Brain microvascular endothelial cell (primary cell): ENCODE measurements at regions not wholly inside any gene's neighbourhood (a gene's known extent, or its start where the extent isn't known, plus 50 kb on each side); places are given as distances from the start of the nearest gene placed in this dataset.

Source experiments
- DNase-seq: peaks from one replicate; pipeline ENCODE4 v3.0.0-alpha.2; 2020
- H3K27ac ChIP-seq: fragments of 250-450 bp; sonication (Bioruptor Pico); 2 replicates; pipeline ENCODE4 v1.5.1; 2020; ENCODE audit warnings: mild to moderate bottlenecking, moderate library complexity
- H3K27me3 ChIP-seq: fragments of 250-450 bp; sonication (Bioruptor Pico); replicated peaks from 2 replicates; pipeline ENCODE4 v1.5.1; 2020; ENCODE audit warnings: mild to moderate bottlenecking
- H3K36me3 ChIP-seq: fragments of 250-450 bp; sonication (Bioruptor Pico); replicated peaks from 2 replicates; pipeline ENCODE4 v1.5.1; 2020; ENCODE audit warnings: mild to moderate bottlenecking
- H3K4me3 ChIP-seq: 2 replicates; pipeline ENCODE4 v1.5.1; 2011; ENCODE audit warnings: low read depth, mild to moderate bottlenecking, control low read depth, low read length, moderate library complexity
- CTCF ChIP-seq: IDR thresholded peaks from 2 replicates; pipeline ENCODE4 v1.5.1; 2011; ENCODE audit warnings: low read depth, mild to moderate bottlenecking, moderate library complexity, low read length, control low read depth, inconsistent platforms; ENCODE audit errors: missing control alignments
- in situ Hi-C: cut with HindIII; loops from 2 replicates; pipeline ENCODE4 v1.10.0; 2017; ENCODE audit warnings: low sequenced_read_pairs, low pct_ligation_motif_present

DNA sequence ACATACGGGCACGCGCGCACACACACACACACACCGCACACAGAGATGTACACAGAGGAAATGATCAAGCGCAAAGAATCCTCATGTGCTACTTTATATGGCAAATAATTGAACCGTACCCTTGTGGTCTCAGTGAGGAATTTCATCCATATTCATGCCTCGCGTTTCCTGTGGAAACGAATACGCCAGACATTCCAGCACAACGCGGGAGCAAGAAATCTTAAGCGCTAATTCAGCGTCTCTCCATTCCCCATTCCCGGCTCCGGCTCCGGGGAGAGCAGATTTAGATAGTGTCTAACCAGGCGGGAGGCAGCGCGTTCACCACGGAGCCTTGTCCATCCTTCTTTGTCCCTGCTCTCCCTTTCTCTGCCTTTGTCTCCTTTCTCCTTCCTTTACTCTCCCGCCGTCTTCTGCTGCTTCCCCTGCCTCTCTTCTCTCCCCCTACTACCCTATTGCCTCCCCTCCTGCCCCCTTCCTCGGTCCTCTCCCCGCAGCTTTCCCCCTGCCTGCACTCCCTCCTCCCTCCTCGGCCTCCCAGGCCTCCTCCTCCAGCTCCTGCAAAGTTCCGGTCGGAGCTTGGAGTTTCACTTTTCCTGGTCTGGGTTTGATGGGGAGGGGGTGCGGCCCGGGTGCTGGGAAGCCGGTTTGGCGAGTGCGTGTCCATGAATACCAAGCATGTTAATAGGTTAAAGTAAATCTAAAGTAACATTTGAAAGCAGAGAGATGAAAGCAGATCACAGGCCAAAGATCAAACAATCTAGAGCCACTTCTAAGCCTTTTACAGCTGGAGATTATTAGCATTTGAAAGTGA, 579.3 kb downstream of the BUD13 start:
- H3K36me3 ChIP-seq, result no peaks in the 10 kb centered on the region
- peak overlapping the region; percentile 55 for H3K4me3 ChIP-seq
- H3K27ac ChIP-seq, result no peak overlapping the region
- in situ Hi-C loops, result no loop called here
- DNase-seq, result peak; percentile 12
- TF ChIP-seq CTCF, result peak; percentile 25
- no peaks in the 10 kb centered on the region for H3K27me3 ChIP-seq

DNA sequence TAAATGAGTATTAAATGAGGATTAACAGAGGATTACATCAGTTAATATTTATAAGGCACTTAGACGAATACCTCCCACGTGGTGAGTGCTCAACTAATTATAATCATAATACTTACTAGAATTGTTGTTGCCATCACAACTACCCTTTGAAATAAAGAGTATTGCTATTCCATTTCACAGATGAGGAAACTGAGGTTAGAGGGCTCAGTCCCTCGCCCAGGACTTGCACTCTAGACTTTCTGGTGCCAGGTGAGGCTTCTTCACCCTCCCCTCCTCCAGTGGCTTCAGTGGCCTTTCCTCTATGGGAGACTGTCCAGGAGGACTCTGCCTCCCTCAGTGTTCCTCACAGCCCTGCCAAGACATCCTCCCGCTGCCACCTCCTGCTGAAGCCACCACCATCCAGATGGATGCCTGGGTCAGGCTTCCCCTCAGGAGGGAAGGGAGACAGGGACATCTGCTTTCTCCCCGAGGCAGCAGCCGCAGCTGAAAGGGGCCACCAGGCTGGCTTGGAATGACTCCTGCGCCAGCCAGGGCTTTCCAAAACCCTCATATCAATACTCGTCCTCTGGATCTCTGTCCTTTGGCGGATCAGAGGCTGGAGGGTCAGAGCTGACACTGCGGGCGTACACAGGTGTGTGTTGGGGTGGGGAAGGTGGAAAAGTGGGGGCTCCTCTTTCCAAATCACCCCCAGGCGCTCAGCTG, 580.1 kb downstream of the BUD13 start:
- peak overlapping the region; percentile 55 for H3K4me3 ChIP-seq

DNA sequence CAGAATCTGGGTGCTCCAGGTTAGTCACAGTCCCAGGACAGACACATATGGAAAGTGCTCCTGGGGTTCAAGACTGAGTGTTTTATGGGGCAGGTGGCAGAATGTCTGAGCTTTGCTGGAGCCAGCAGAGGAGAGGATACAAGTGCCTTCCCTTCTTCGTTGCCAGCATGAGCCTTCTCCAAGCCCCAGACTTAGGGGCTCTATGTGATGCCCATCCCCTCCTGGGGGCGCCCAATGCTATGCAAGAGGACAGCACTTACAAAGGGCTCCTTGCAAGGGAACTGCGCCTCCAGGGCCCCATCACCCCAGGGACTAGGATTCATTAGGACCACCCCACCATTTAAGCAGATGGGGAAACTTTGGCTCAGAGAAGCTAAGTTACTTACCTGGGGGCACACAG, 581.9 kb downstream of the BUD13 start:
- no peak for TF ChIP-seq CTCF
- no peak for DNase-seq
- no peak overlapping the region for H3K27ac ChIP-seq
- no peak overlapping the region for H3K4me3 ChIP-seq
- in situ Hi-C loops, result no loop called here
- no peaks in the 10 kb centered on the region for H3K27me3 ChIP-seq
- H3K36me3 ChIP-seq, result no peaks in the 10 kb centered on the region

More for the DNA sequence above, 580.1 kb downstream of the BUD13 start:
- Histone ChIP-seq H3K27ac (no peak overlapping the region), H3K36me3 (no peaks in the 10 kb centered on the region), H3K27me3 (no peaks in the 10 kb centered on the region)
- in situ Hi-C loops, result no loop called here
- DNase-seq, result no peak
- TF ChIP-seq CTCF, result no peak

DNA sequence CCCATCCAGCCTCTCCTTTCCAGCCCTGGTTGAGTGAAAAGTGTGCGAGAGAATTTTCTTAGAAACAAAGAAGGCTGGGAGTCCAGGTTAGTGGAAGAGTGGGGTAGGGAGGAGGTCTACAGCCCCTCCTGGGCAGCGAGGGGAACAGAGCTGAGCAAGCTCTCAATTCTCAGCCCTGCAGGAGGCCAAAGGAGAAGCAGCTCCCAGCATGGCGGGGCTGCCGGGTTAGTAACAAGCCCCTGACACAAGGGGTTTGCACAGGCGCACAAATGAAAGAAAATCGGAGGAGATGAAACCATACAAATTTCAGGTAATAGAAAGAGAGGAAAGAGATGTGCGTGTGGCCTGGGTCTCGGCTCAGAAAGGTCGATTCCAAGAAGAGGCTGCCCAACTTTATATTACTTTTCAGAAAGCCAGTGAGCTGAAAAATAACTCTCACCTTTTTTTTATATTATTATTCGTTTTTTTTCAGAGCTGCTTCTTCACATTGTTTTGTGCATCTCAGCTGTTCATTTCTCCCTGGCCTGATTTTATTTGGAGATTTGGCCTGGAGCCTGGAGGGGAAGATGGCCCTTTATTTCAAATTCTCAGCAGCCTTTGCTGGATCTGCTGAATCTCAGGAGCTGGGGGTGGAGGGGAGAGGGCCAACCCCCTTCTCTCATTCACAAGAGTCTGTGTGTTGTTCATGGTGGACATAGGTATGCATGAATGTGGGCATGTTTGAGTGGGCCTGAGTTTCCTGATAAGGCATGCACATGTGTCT, 583.2 kb downstream of the BUD13 start:
- DNase-seq, result no peak
- TF ChIP-seq CTCF, result no peak
- H3K4me3 ChIP-seq, result no peak overlapping the region
- no peak overlapping the region for H3K27ac ChIP-seq
- H3K27me3 ChIP-seq, result no peaks in the 10 kb centered on the region
- in situ Hi-C loops, result no loop called here
- no peaks in the 10 kb centered on the region for H3K36me3 ChIP-seq

- no peak for TF ChIP-seq CTCF
- in situ Hi-C loops, result no loop called here
- no peak overlapping the region for H3K4me3 ChIP-seq
- no peaks in the 10 kb centered on the region for H3K36me3 ChIP-seq
- no peak for DNase-seq
- no peak overlapping the region for H3K27ac ChIP-seq
- H3K27me3 ChIP-seq, result no peaks in the 10 kb centered on the region
Observed at GRCh38 chr11:116188350-116188749, 584.4 kb downstream of the BUD13 start.
